GM19351 (cell line): ENCODE measurements at regions not wholly inside any gene's neighbourhood (a gene's known extent, or its start where the extent isn't known, plus 50 kb on each side); places are given as distances from the start of the nearest gene placed in this dataset.

ENCODE experiments used
- ATAC-seq: cut with Tn5 transposase; IDR thresholded peaks from one replicate; pipeline ENCODE4 v1.9.1; 2021; ENCODE audit warnings: mild to moderate bottlenecking, moderate library complexity; ENCODE audit not compliant: unreplicated experiment

DNA sequence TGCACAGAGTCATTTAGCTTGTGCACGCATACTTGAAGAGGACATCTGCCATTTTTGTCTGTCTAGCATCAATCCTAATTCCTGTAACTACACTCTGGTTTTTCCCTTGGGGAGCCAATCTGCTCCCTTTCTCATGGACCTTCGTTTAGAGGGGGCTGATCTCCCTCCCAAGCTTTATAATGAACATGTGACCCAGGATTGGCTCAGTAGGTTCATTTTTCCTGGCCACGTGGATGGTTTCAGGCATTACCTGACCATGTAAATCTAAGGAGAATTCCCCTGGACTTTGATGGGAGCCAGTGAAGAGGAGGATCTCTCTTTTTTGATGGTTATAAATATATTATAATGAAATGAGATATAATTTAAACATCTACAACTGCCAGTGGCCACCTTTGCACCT is 56.8 kb upstream of the HS3ST2 start:
- no peak for ATAC-seq

DNA sequence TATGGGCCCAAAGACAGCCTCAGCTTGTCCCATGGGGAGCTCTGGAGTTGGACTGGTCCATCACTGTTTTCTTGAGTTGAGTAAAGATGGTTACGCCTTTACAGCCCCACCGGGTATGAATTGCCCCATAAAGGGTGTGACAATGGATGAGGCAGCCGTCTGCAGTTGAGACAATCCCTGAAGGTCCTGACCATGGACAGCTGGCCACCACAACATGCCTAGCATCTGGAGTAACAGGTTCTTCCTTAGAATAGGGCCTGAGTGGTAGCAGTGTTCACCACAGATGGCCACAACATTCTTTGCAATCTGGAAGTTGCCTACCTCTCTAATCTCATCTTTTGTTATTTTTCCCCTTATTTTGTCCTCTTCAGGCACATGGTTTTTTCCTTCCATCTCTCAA is 51.5 kb upstream of the HS3ST2 start:
- ATAC-seq = no peak

GRCh38 chr16:22763437-22764080 is 50.4 kb upstream of the HS3ST2 start:
- no peak for ATAC-seq
